IMR-90 (cell line): ENCODE measurements at regions not wholly inside any gene's neighbourhood (a gene's known extent, or its start where the extent isn't known, plus 50 kb on each side); places are given as distances from the start of the nearest gene placed in this dataset.
A peak's percentile ranks its signal among the peaks of the same experiment; 100 is the strongest.

Experiments used
- ATAC-seq: fragments of 200-7000 bp; cut with Tn5 transposase; 2 replicates; pipeline ENCODE4 v1.9.1; 2020; ENCODE audit warnings: low read depth, mild to moderate bottlenecking, moderate library complexity
- BruUV-seq: library from RNA; stranded (reverse); fragments of 400-500 nt; replicated peaks from 2 replicates; lab custom pipeline; 2021; lab: Mats Ljungman, UMichigan
- CTCF ChIA-PET: fragments of 300-600 bp; formaldehyde crosslinking; extraction: SDS; loops from one replicate; lab custom pipeline; 2021; ENCODE audit warnings: antibody characterized with exemption; lab: Yijun Ruan, JAX
- POLR2A ChIA-PET: fragments of 300-600 bp; sonication (Branson Sonifier 250); formaldehyde crosslinking; loops from one replicate; lab custom pipeline; 2022; ENCODE audit warnings: antibody characterized with exemption; ENCODE audit not compliant: unreplicated experiment; lab: Charles Lee
- DNase-seq: peaks from one replicate; pipeline ENCODE4 v3.0.0; 2013
- H2AFZ ChIP-seq: replicated peaks from 2 replicates; pipeline ENCODE3; 2013; ENCODE audit warnings: low read length, mild to moderate bottlenecking; ENCODE audit not compliant: poor library complexity
- H2AK5ac ChIP-seq: 2 replicates; pipeline ENCODE4 v1.6.1; 2013; ENCODE audit warnings: low read depth, low read length, inconsistent platforms
- H2AK9ac ChIP-seq: replicated peaks from 2 replicates; pipeline ENCODE3; 2013; ENCODE audit warnings: mild to moderate bottlenecking, low read depth, low read length, moderate library complexity; ENCODE audit not compliant: poor library complexity
- H2BK120ac ChIP-seq: 2 replicates; pipeline ENCODE4 v1.6.1; 2013; ENCODE audit warnings: low read depth, low read length, inconsistent platforms
- H2BK15ac ChIP-seq: 3 replicates; pipeline ENCODE4 v1.6.1; 2013; ENCODE audit warnings: low read depth, low read length, inconsistent platforms
- H2BK20ac ChIP-seq: 2 replicates; pipeline ENCODE4 v1.6.1; 2013; ENCODE audit warnings: low read depth, mild to moderate bottlenecking, inconsistent platforms, low read length, moderate library complexity
- H2BK5ac ChIP-seq: 2 replicates; pipeline ENCODE4 v1.6.1; 2013; ENCODE audit warnings: mild to moderate bottlenecking, low read depth, low read length, inconsistent platforms; ENCODE audit not compliant: poor library complexity, severe bottlenecking
- H3K14ac ChIP-seq: replicated peaks from 2 replicates; pipeline ENCODE4 v1.6.1; 2013; ENCODE audit warnings: low read depth, low read length, inconsistent platforms
- H3K18ac ChIP-seq: 2 replicates; pipeline ENCODE4 v1.6.1; 2013; ENCODE audit warnings: low read depth, low read length, control low read depth
- H3K23ac ChIP-seq: 2 replicates; pipeline ENCODE4 v1.6.1; 2013; ENCODE audit warnings: low read depth, low read length, inconsistent platforms
- H3K27ac ChIP-seq: 2 replicates; pipeline ENCODE4 v1.5.1; 2013; ENCODE audit warnings: mild to moderate bottlenecking, control low read depth, low read length; ENCODE audit not compliant: insufficient read depth
- H3K27me3 ChIP-seq: 2 replicates; pipeline ENCODE4 v1.6.1; 2013; ENCODE audit warnings: low read length; ENCODE audit not compliant: control insufficient read depth, insufficient read depth
- H3K36me3 ChIP-seq: 2 replicates; pipeline ENCODE4 v1.6.1; 2013; ENCODE audit warnings: low read length, mixed read lengths; ENCODE audit not compliant: control insufficient read depth, insufficient read depth
- H3K4ac ChIP-seq: 2 replicates; pipeline ENCODE4 v1.6.1; 2013; ENCODE audit warnings: low read depth, low read length, inconsistent platforms
- H3K4me1 ChIP-seq: 2 replicates; pipeline ENCODE4 v1.6.1; 2013; ENCODE audit warnings: low read length, mixed read lengths; ENCODE audit not compliant: control insufficient read depth, insufficient read depth
- H3K4me2 ChIP-seq: 2 replicates; pipeline ENCODE4 v1.6.1; 2013; ENCODE audit warnings: low read depth, mild to moderate bottlenecking, control low read depth, low read length, moderate library complexity
- H3K4me3 ChIP-seq: 2 replicates; pipeline ENCODE4 v1.5.1; 2013; ENCODE audit warnings: low read depth, mild to moderate bottlenecking, control low read depth, low read length, moderate library complexity; ENCODE audit not compliant: insufficient read depth
- H3K56ac ChIP-seq: 2 replicates; pipeline ENCODE4 v1.6.1; 2013; ENCODE audit warnings: low read length, inconsistent platforms; ENCODE audit not compliant: insufficient read depth; ENCODE audit errors: extremely low read depth
- H3K79me1 ChIP-seq, 2 experiments: 2 replicates each; pipeline ENCODE4 v1.6.1; 2013; ENCODE audit warnings: low read length in 2 of 2, inconsistent platforms in 1 of 2, low read depth in 1 of 2
- H3K9ac ChIP-seq: 2 replicates; pipeline ENCODE4 v1.6.1; 2013; ENCODE audit warnings: low read depth, low read length, control low read depth
- H3K9me1 ChIP-seq: 2 replicates; pipeline ENCODE4 v1.6.1; 2013; ENCODE audit warnings: low read length, inconsistent platforms; ENCODE audit not compliant: insufficient read depth
- H3K9me3 ChIP-seq: 2 replicates; pipeline ENCODE4 v1.6.1; 2013; ENCODE audit warnings: low read length; ENCODE audit not compliant: control insufficient read depth, insufficient read depth
- H4K20me1 ChIP-seq: 2 replicates; pipeline ENCODE4 v1.6.1; 2013; ENCODE audit warnings: low read length, inconsistent platforms; ENCODE audit not compliant: insufficient read depth
- H4K5ac ChIP-seq: 2 replicates; pipeline ENCODE4 v1.6.1; 2013; ENCODE audit warnings: mild to moderate bottlenecking, low read depth, low read length, control low read depth
- H4K8ac ChIP-seq, 2 experiments: 2 replicates each; pipeline ENCODE4 v1.6.1; 2013; ENCODE audit warnings: low read depth in 2 of 2, low read length in 2 of 2, control low read depth in 1 of 2, inconsistent platforms in 1 of 2
- H4K91ac ChIP-seq: 2 replicates; pipeline ENCODE4 v1.6.1; 2013; ENCODE audit warnings: low read depth, low read length, inconsistent platforms; ENCODE audit not compliant: insufficient read depth
- CEBPB ChIP-seq: IDR thresholded peaks from 2 replicates; pipeline ENCODE4 v1.6.1; 2012; ENCODE audit warnings: low read depth, low read length, improper control_type of control experiment
- CHD1 ChIP-seq: IDR thresholded peaks from 2 replicates; pipeline ENCODE4 v1.6.1; 2012; ENCODE audit warnings: low read depth, low read length, improper control_type of control experiment
- dilution Hi-C: fragments of 300-500 bp; cut with HindIII; formaldehyde crosslinking; loops from one replicate; pipeline ENCODE4 v1.14.3; 2018; ENCODE audit warnings: low sequenced_read_pairs; ENCODE audit not compliant: unreplicated experiment
- in situ Hi-C: fragments of 300-500 bp; cut with MboI; formaldehyde crosslinking; loops from 3 replicates; pipeline ENCODE4 v1.14.3; 2019; ENCODE audit warnings: low sequenced_read_pairs, inconsistent platforms, mixed read lengths
- intact Hi-C: fragments of 100-400 bp; cut with micrococcal nuclease; formaldehyde crosslinking; loops from 2 replicates; pipeline ENCODE4 v1.10.0; 2022

- no peak for TF ChIP-seq CHD1
- TF ChIP-seq CEBPB: peak; percentile 45
- Histone ChIP-seq H2BK20ac (no peak overlapping the region), H2AFZ (no peak overlapping the region), H2BK15ac (no peak overlapping the region), H3K4me2 (no peak overlapping the region), H3K4ac (no peak overlapping the region), H3K14ac (no peak overlapping the region), H3K27ac (no peak overlapping the region), H4K5ac (no peak overlapping the region), H2AK9ac (no peak overlapping the region), H3K9ac (no peak overlapping the region), H3K9me1 (no peaks in the 10 kb centered on the region), H4K8ac (no peak overlapping the region), H4K91ac (no peak overlapping the region), H3K56ac (no peak overlapping the region), H3K18ac (no peak overlapping the region), H3K79me1 (no peaks in the 10 kb centered on the region), H4K20me1 (no peaks in the 10 kb centered on the region), H3K27me3 (peaks cover 12% of the 10 kb centered on the region), H3K23ac (no peak overlapping the region), H3K9me3 (no peaks in the 10 kb centered on the region), H3K4me3 (no peak overlapping the region), H3K4me1 (peaks cover 8% of the 10 kb centered on the region; the same call in 1 of the 2 replicates), H3K36me3 (no peaks in the 10 kb centered on the region), H2BK5ac (no peak overlapping the region), H2BK120ac (no peak overlapping the region), H2AK5ac (no peak overlapping the region)
- DNase-seq: no peak
- intact Hi-C loops (loop anchor here (5.0 kb wide), 1 partner anchor 597 kb away; the partner anchor contains the start of gene GLI3), in situ Hi-C loops (loop anchor here (5.0 to 25.0 kb wide), 2 partner anchors 887 to 1047 kb away; no protein-coding TSS in a partner anchor), dilution Hi-C loops (no loop called here)
- POLR2A ChIA-PET: no interaction called here
- no peak for ATAC-seq
- no TSS peak for BruUV-seq
- CTCF ChIA-PET: interaction anchor here (1.8 kb wide), 1 partner anchor 892 kb away, joined by 11 read pairs; no protein-coding TSS in a partner anchor
Measured at GRCh38 chr7:42834676-42835075, 77.2 kb downstream of the C7orf25 start.
